Endothelial cell of umbilical vein (primary cell): ENCODE measurements at regions not wholly inside any gene's neighbourhood (a gene's known extent, or its start where the extent isn't known, plus 50 kb on each side); places are given as distances from the start of the nearest gene placed in this dataset.

Source experiments
- BruUV-seq: library from RNA; stranded (reverse); fragments of 400-500 nt; replicated peaks from 2 replicates; lab custom pipeline; 2021; lab: Mats Ljungman, UMichigan
- CTCF ChIA-PET: fragments of 300-600, 350-600 bp; sonication (Branson Sonifier 250); formaldehyde crosslinking; loops from one replicate; lab custom pipeline; 2021; ENCODE audit warnings: antibody characterized with exemption, inconsistent platforms; lab: Charles Lee
- POLR2A ChIA-PET: fragments of 300-600, 350-600 bp; sonication (Branson Sonifier 250); formaldehyde crosslinking; loops from one replicate; lab custom pipeline; 2021; ENCODE audit warnings: antibody characterized with exemption, inconsistent platforms; lab: Charles Lee
- DNase-seq: peaks from one replicate; pipeline ENCODE4 v3.0.0-alpha.2; 2011; ENCODE audit warnings: low read depth, low spot score
- FAIRE-seq: peaks from 2 replicates; lab custom pipeline; 2011; peaks lifted over from hg19 to GRCh38; lab: Jason Lieb, UNC
- H2AFZ ChIP-seq: 2 replicates; pipeline ENCODE4 v1.6.0; 2012; ENCODE audit warnings: low read depth, low read length, control low read depth, inconsistent platforms
- H3K27ac ChIP-seq: 2 replicates; pipeline ENCODE4 v1.5.1; 2011; ENCODE audit warnings: low read depth, mild to moderate bottlenecking, control low read depth, low read length, moderate library complexity; ENCODE audit not compliant: insufficient read depth
- H3K27me3 ChIP-seq, 2 experiments: 2 replicates each; pipeline versions ENCODE4 v1.6.0 to v1.6.1; 2011; ENCODE audit warnings: low read length in 2 of 2, mixed read lengths in 1 of 2; ENCODE audit not compliant: control insufficient read depth in 2 of 2, insufficient read depth in 2 of 2
- H3K36me3 ChIP-seq, 2 experiments: 2 replicates in 1 of 2; 3 replicates in 1 of 2; pipeline ENCODE4 v1.5.1; 2011; ENCODE audit warnings: low read length in 2 of 2, mild to moderate bottlenecking in 1 of 2, moderate library complexity in 1 of 2; ENCODE audit not compliant: control insufficient read depth in 2 of 2, insufficient read depth in 2 of 2; ENCODE audit errors: extremely low read depth in 1 of 2
- H3K4me1 ChIP-seq: 3 replicates; pipeline ENCODE4 v1.5.1; 2011; ENCODE audit warnings: mild to moderate bottlenecking, low read length; ENCODE audit not compliant: control insufficient read depth, insufficient read depth; ENCODE audit errors: extremely low read depth
- H3K4me2 ChIP-seq: 2 replicates; pipeline ENCODE4 v1.6.1; 2011; ENCODE audit warnings: low read length, control low read depth, mixed read lengths; ENCODE audit not compliant: insufficient read depth
- H3K4me3 ChIP-seq, 3 experiments: fragments of 200-600 bp in 1 of 3; sonication (generic), shearing (Covaris generic) in 1 of 3; replicated peaks in 1 of 3; 2 replicates each; pipeline ENCODE4 v1.5.1; 2011 to 2016; ENCODE audit warnings: control low read depth in 3 of 3, low read length in 3 of 3, mild to moderate bottlenecking in 2 of 3, inconsistent platforms in 1 of 3, low read depth in 1 of 3, moderate library complexity in 1 of 3; ENCODE audit not compliant: insufficient read depth in 1 of 3
- H3K79me2 ChIP-seq: 2 replicates; pipeline ENCODE4 v1.6.0; 2012; ENCODE audit warnings: low read length, inconsistent platforms; ENCODE audit not compliant: control insufficient read depth, insufficient read depth
- H3K9ac ChIP-seq: replicated peaks from 2 replicates; pipeline ENCODE3; 2011; ENCODE audit warnings: low read length, control low read depth; ENCODE audit not compliant: insufficient read depth; ENCODE audit errors: extremely low read depth
- H3K9me1 ChIP-seq: replicated peaks from 3 replicates; pipeline ENCODE4 v1.6.0; 2011; ENCODE audit warnings: mild to moderate bottlenecking, low read length; ENCODE audit not compliant: control insufficient read depth, insufficient read depth; ENCODE audit errors: extremely low read depth
- H3K9me3 ChIP-seq: replicated peaks from 2 replicates; pipeline ENCODE4 v1.5.1; 2012; ENCODE audit warnings: low read length, inconsistent platforms; ENCODE audit not compliant: control insufficient read depth, insufficient read depth
- H4K20me1 ChIP-seq: replicated peaks from 2 replicates; pipeline ENCODE3; 2011; ENCODE audit warnings: mild to moderate bottlenecking, low read length; ENCODE audit not compliant: control insufficient read depth, insufficient read depth; ENCODE audit errors: extremely low read depth
- EZH2 ChIP-seq: IDR thresholded peaks from 2 replicates; pipeline ENCODE4 v1.6.1; 2012; ENCODE audit warnings: borderline replicate concordance, low read depth, mild to moderate bottlenecking, moderate library complexity, low read length, inconsistent platforms; ENCODE audit not compliant: severe bottlenecking
- FOS ChIP-seq: IDR thresholded peaks from 2 replicates; pipeline ENCODE4 v1.6.1; 2011; ENCODE audit warnings: mild to moderate bottlenecking, low read length, moderate library complexity, borderline replicate concordance; ENCODE audit not compliant: insufficient read depth
- GATA2 ChIP-seq: IDR thresholded peaks from 2 replicates; pipeline ENCODE4 v1.7.0; 2011; ENCODE audit warnings: low read depth, mild to moderate bottlenecking, moderate library complexity, mixed read lengths, low read length; ENCODE audit not compliant: insufficient read length, insufficient read depth
- JUN ChIP-seq: IDR thresholded peaks from 2 replicates; pipeline ENCODE4 v1.6.1; 2011; ENCODE audit warnings: borderline replicate concordance, low read depth; ENCODE audit not compliant: insufficient read length, insufficient read depth
- MAX ChIP-seq: IDR thresholded peaks from 2 replicates; pipeline ENCODE4 v1.6.1; 2011; ENCODE audit not compliant: insufficient read depth, insufficient read length
- MYC ChIP-seq: IDR thresholded peaks from one replicate; pipeline ENCODE4 v1.6.1; 2011; ENCODE audit warnings: mild to moderate bottlenecking, low read depth, low read length
- POLR2A ChIP-seq: IDR thresholded peaks from 2 replicates; pipeline ENCODE4 v1.6.1; 2012; ENCODE audit warnings: low read depth, mild to moderate bottlenecking, control low read depth, low read length
- POLR2AphosphoS5 ChIP-seq: IDR thresholded peaks from 2 replicates; pipeline ENCODE4 v1.6.1; 2012; ENCODE audit warnings: low read depth, mild to moderate bottlenecking, control low read depth, low read length, moderate library complexity; ENCODE audit not compliant: insufficient read depth
- dilution Hi-C: fragments of 300-500 bp; cut with MboI; formaldehyde crosslinking; loops from one replicate; pipeline ENCODE4 v1.15.0; 2019; ENCODE audit warnings: low sequenced_read_pairs; ENCODE audit not compliant: extremely low pct_ligation_motif_present
- intact Hi-C: fragments of 100-400 bp; cut with micrococcal nuclease; formaldehyde crosslinking; loops from one replicate; pipeline ENCODE4 v1.10.0; 2022
- TF ChIP-seq, protein P1 (sequence below), 2 donors: IDR thresholded peaks; 1 replicate in 1 of 2; 2 replicates in 1 of 2; pipeline ENCODE4 v1.5.1; 2011; ENCODE audit warnings: low read length in 2 of 2, mild to moderate bottlenecking in 2 of 2, moderate library complexity in 2 of 2, control low read depth in 1 of 2, inconsistent platforms in 1 of 2, low read depth in 1 of 2; ENCODE audit not compliant: insufficient read depth in 1 of 2; ENCODE audit errors: extremely low read depth in 1 of 2

- CTCF ChIA-PET = interaction anchor here (0.8 to 3.8 kb wide), 9 partner anchors 9 to 1458 kb away, joined by 3 to 82 read pairs (median 4); no protein-coding TSS in a partner anchor
- H3K79me2 ChIP-seq = no peaks in the 10 kb centered on the region
- H2AFZ ChIP-seq = no peak overlapping the region
- intact Hi-C loops (loop anchor here (1.0 to 2.0 kb wide), 2 partner anchors 1390 to 1457 kb away; no protein-coding TSS in a partner anchor), dilution Hi-C loops (no loop called here)
- TF ChIP-seq MYC = no peak
- TF ChIP-seq POLR2A = no peak
- no peak for TF ChIP-seq EZH2
- no peak for TF ChIP-seq JUN
- TF ChIP-seq MAX = no peak
- TF ChIP-seq, protein P1, sequence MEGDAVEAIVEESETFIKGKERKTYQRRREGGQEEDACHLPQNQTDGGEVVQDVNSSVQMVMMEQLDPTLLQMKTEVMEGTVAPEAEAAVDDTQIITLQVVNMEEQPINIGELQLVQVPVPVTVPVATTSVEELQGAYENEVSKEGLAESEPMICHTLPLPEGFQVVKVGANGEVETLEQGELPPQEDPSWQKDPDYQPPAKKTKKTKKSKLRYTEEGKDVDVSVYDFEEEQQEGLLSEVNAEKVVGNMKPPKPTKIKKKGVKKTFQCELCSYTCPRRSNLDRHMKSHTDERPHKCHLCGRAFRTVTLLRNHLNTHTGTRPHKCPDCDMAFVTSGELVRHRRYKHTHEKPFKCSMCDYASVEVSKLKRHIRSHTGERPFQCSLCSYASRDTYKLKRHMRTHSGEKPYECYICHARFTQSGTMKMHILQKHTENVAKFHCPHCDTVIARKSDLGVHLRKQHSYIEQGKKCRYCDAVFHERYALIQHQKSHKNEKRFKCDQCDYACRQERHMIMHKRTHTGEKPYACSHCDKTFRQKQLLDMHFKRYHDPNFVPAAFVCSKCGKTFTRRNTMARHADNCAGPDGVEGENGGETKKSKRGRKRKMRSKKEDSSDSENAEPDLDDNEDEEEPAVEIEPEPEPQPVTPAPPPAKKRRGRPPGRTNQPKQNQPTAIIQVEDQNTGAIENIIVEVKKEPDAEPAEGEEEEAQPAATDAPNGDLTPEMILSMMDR (IDR thresholded peaks at IDR 0.05; ENCODE audit: extremely low read depth in 1 of 2, insufficient read depth in 1 of 2, low read depth in 1 of 2, low read length in 2 of 2) = peak; percentile 41 to 52
- no peak for TF ChIP-seq GATA2
- TF ChIP-seq POLR2AphosphoS5 = no peak
- TF ChIP-seq FOS = no peak
- H3K9me3 ChIP-seq = no peaks in the 10 kb centered on the region
- no peak overlapping the region for H3K27ac ChIP-seq
- no peaks in the 10 kb centered on the region for H4K20me1 ChIP-seq
- no peaks in the 10 kb centered on the region for H3K4me1 ChIP-seq
- no peak overlapping the region for H3K9ac ChIP-seq
- POLR2A ChIA-PET = no interaction called here
- H3K36me3 ChIP-seq = no peaks in the 10 kb centered on the region
- BruUV-seq = no TSS peak
- H3K4me2 ChIP-seq = no peak overlapping the region
- peak; percentile 32 for DNase-seq
- H3K9me1 ChIP-seq = no peaks in the 10 kb centered on the region
- peak; percentile 73 for FAIRE-seq
- H3K27me3 ChIP-seq = no peaks in the 10 kb centered on the region
- H3K4me3 ChIP-seq = no peak overlapping the region
These were observed 100.4 kb downstream of the TRIM36 start for GRCh38 chr5:115069087-115069968.
